Trophoblast cell (in vitro differentiated cells and primary cell): ENCODE measurements at regions not wholly inside any gene's neighbourhood (a gene's known extent, or its start where the extent isn't known, plus 50 kb on each side); places are given as distances from the start of the nearest gene placed in this dataset.

Experiments
- DNase-seq, 2 donors: peaks; one replicate each; pipeline ENCODE4 v3.0.0-alpha.2; 2016
- H2AFZ ChIP-seq: 2 replicates; pipeline ENCODE4 v1.6.1; 2013; ENCODE audit warnings: low read length, moderate library complexity, mild to moderate bottlenecking; ENCODE audit not compliant: insufficient read depth, poor library complexity
- H2AK5ac ChIP-seq: 2 replicates; pipeline ENCODE4 v1.6.1; 2013; ENCODE audit warnings: mild to moderate bottlenecking, low read length
- H2BK120ac ChIP-seq: 2 replicates; pipeline ENCODE4 v1.6.1; 2013; ENCODE audit warnings: low read length, mild to moderate bottlenecking, moderate library complexity; ENCODE audit not compliant: insufficient read depth, poor library complexity
- H2BK12ac ChIP-seq: 2 replicates; pipeline ENCODE4 v1.6.1; 2013; ENCODE audit warnings: mild to moderate bottlenecking, low read length, moderate library complexity
- H2BK5ac ChIP-seq: 2 replicates; pipeline ENCODE4 v1.6.1; 2013; ENCODE audit warnings: low read length, low read depth, moderate library complexity, mild to moderate bottlenecking; ENCODE audit not compliant: poor library complexity
- H3K14ac ChIP-seq: 2 replicates; pipeline ENCODE4 v1.6.1; 2013; ENCODE audit warnings: mild to moderate bottlenecking, low read length
- H3K18ac ChIP-seq: 2 replicates; pipeline ENCODE4 v1.6.1; 2013; ENCODE audit warnings: mild to moderate bottlenecking, low read length
- H3K23ac ChIP-seq: 2 replicates; pipeline ENCODE4 v1.6.1; 2013; ENCODE audit warnings: low read length
- H3K27ac ChIP-seq: 2 replicates; pipeline ENCODE4 v1.5.1; 2013; ENCODE audit warnings: low read depth, mild to moderate bottlenecking, inconsistent platforms, low read length, moderate library complexity
- H3K27me3 ChIP-seq: 2 replicates; pipeline ENCODE4 v1.6.1; 2013; ENCODE audit warnings: inconsistent platforms, mild to moderate bottlenecking, low read length, moderate library complexity; ENCODE audit not compliant: insufficient read depth
- H3K36me3 ChIP-seq, 2 experiments: 1 replicate in 1 of 2; 2 replicates in 1 of 2; pipeline ENCODE4 v1.6.1; 2013; ENCODE audit warnings: low read length in 2 of 2, mild to moderate bottlenecking in 2 of 2, moderate library complexity in 1 of 2; ENCODE audit not compliant: insufficient read depth in 2 of 2, control insufficient read depth in 1 of 2
- H3K4ac ChIP-seq: 2 replicates; pipeline ENCODE4 v1.6.1; 2013; ENCODE audit warnings: low read depth, mild to moderate bottlenecking, low read length, moderate library complexity
- H3K4me1 ChIP-seq, 2 experiments: 1 replicate in 1 of 2; 2 replicates in 1 of 2; pipeline ENCODE4 v1.6.1; 2013; ENCODE audit warnings: low read length in 2 of 2, mild to moderate bottlenecking in 2 of 2, moderate library complexity in 1 of 2; ENCODE audit not compliant: insufficient read depth in 2 of 2, control insufficient read depth in 1 of 2
- H3K4me2 ChIP-seq: 2 replicates; pipeline ENCODE4 v1.6.1; 2013; ENCODE audit warnings: inconsistent platforms, mild to moderate bottlenecking, low read length, moderate library complexity
- H3K4me3 ChIP-seq: 2 replicates; pipeline ENCODE4 v1.5.1; 2013; ENCODE audit warnings: mild to moderate bottlenecking, low read depth, low read length, inconsistent platforms
- H3K79me1 ChIP-seq: one replicate; pipeline ENCODE4 v1.6.1; 2013; ENCODE audit warnings: low read length
- H3K79me2 ChIP-seq: 2 replicates; pipeline ENCODE4 v1.6.1; 2013; ENCODE audit warnings: low read length, mild to moderate bottlenecking; ENCODE audit not compliant: control insufficient read depth, insufficient read depth, poor library complexity
- H3K9ac ChIP-seq: 2 replicates; pipeline ENCODE4 v1.6.1; 2013; ENCODE audit warnings: mild to moderate bottlenecking, low read length
- H3K9me3 ChIP-seq: 2 replicates; pipeline ENCODE4 v1.6.1; 2013; ENCODE audit warnings: low read depth, mild to moderate bottlenecking, control low read depth, inconsistent platforms, low read length; ENCODE audit not compliant: insufficient read depth
- H4K12ac ChIP-seq: 2 replicates; pipeline ENCODE4 v1.6.1; 2013; ENCODE audit warnings: low read depth, mild to moderate bottlenecking, low read length, moderate library complexity
- H4K8ac ChIP-seq: 2 replicates; pipeline ENCODE4 v1.6.1; 2013; ENCODE audit warnings: low read depth, mild to moderate bottlenecking, low read length, moderate library complexity
- H4K91ac ChIP-seq: one replicate; pipeline ENCODE4 v1.6.1; 2013; ENCODE audit warnings: low read depth, mild to moderate bottlenecking, low read length, moderate library complexity
- WGBS: extraction: QIAGEN DNeasy Blood & Tissue Kit; methylation state at CpG from one replicate; pipeline ENCODE4 v1.1.7; 2013; ENCODE audit warnings: missing lambda C conversion rate; ENCODE audit not compliant: insufficient read length, insufficient coverage; ENCODE audit errors: extremely low coverage; 5-methylcytosine and 5-hydroxymethylcytosine counted together

- WGBS = no CpG with 5 or more reads among the region's 2 CpGs
- no peak overlapping the region for H3K4ac ChIP-seq
Measured at GRCh38 chr10:28049286-28049685, 50.4 kb upstream of the ODAD2 start.

More at GRCh38 chr10:28049286-28049685, 50.4 kb upstream of the ODAD2 start:
- Histone ChIP-seq H3K79me2 (no peaks in the 10 kb centered on the region), H4K8ac (no peak overlapping the region), H3K36me3 (no peaks in the 10 kb centered on the region), H3K23ac (no peak overlapping the region), H4K12ac (no peak overlapping the region), H3K4me2 (no peak overlapping the region), H2BK120ac (no peak overlapping the region), H2AK5ac (no peak overlapping the region), H2BK5ac (no peak overlapping the region), H2BK12ac (no peak overlapping the region), H3K27ac (no peak overlapping the region), H3K9me3 (no peaks in the 10 kb centered on the region), H3K18ac (no peak overlapping the region), H3K4me1 (no peaks in the 10 kb centered on the region), H3K27me3 (no peaks in the 10 kb centered on the region), H4K91ac (no peak overlapping the region), H3K79me1 (no peaks in the 10 kb centered on the region), H2AFZ (no peak overlapping the region), H3K4me3 (no peak overlapping the region), H3K9ac (no peak overlapping the region), H3K14ac (no peak overlapping the region)
- peak; percentile 82 to 89 for DNase-seq
